IMR-90 (cell line): ENCODE measurements at regions not wholly inside any gene's neighbourhood (a gene's known extent, or its start where the extent isn't known, plus 50 kb on each side); places are given as distances from the start of the nearest gene placed in this dataset.

Experiments
- ATAC-seq: fragments of 200-7000 bp; cut with Tn5 transposase; 2 replicates; pipeline ENCODE4 v1.9.1; 2020; ENCODE audit warnings: low read depth, mild to moderate bottlenecking, moderate library complexity
- BruUV-seq: library from RNA; stranded (reverse); fragments of 400-500 nt; replicated peaks from 2 replicates; lab custom pipeline; 2021; lab: Mats Ljungman, UMichigan
- CTCF ChIA-PET: fragments of 300-600 bp; formaldehyde crosslinking; extraction: SDS; loops from one replicate; lab custom pipeline; 2021; ENCODE audit warnings: antibody characterized with exemption; lab: Yijun Ruan, JAX
- POLR2A ChIA-PET: fragments of 300-600 bp; sonication (Branson Sonifier 250); formaldehyde crosslinking; loops from one replicate; lab custom pipeline; 2022; ENCODE audit warnings: antibody characterized with exemption; ENCODE audit not compliant: unreplicated experiment; lab: Charles Lee
- DNase-seq: peaks from one replicate; pipeline ENCODE4 v3.0.0; 2013
- H2AFZ ChIP-seq: replicated peaks from 2 replicates; pipeline ENCODE3; 2013; ENCODE audit warnings: low read length, mild to moderate bottlenecking; ENCODE audit not compliant: poor library complexity
- H2AK5ac ChIP-seq: 2 replicates; pipeline ENCODE4 v1.6.1; 2013; ENCODE audit warnings: low read depth, low read length, inconsistent platforms
- H2AK9ac ChIP-seq: replicated peaks from 2 replicates; pipeline ENCODE3; 2013; ENCODE audit warnings: mild to moderate bottlenecking, low read depth, low read length, moderate library complexity; ENCODE audit not compliant: poor library complexity
- H2BK120ac ChIP-seq: 2 replicates; pipeline ENCODE4 v1.6.1; 2013; ENCODE audit warnings: low read depth, low read length, inconsistent platforms
- H2BK15ac ChIP-seq: 3 replicates; pipeline ENCODE4 v1.6.1; 2013; ENCODE audit warnings: low read depth, low read length, inconsistent platforms
- H2BK20ac ChIP-seq: 2 replicates; pipeline ENCODE4 v1.6.1; 2013; ENCODE audit warnings: low read depth, mild to moderate bottlenecking, inconsistent platforms, low read length, moderate library complexity
- H2BK5ac ChIP-seq: 2 replicates; pipeline ENCODE4 v1.6.1; 2013; ENCODE audit warnings: mild to moderate bottlenecking, low read depth, low read length, inconsistent platforms; ENCODE audit not compliant: poor library complexity, severe bottlenecking
- H3K14ac ChIP-seq: replicated peaks from 2 replicates; pipeline ENCODE4 v1.6.1; 2013; ENCODE audit warnings: low read depth, low read length, inconsistent platforms
- H3K18ac ChIP-seq: 2 replicates; pipeline ENCODE4 v1.6.1; 2013; ENCODE audit warnings: low read depth, low read length, control low read depth
- H3K23ac ChIP-seq: 2 replicates; pipeline ENCODE4 v1.6.1; 2013; ENCODE audit warnings: low read depth, low read length, inconsistent platforms
- H3K27ac ChIP-seq: 2 replicates; pipeline ENCODE4 v1.5.1; 2013; ENCODE audit warnings: mild to moderate bottlenecking, control low read depth, low read length; ENCODE audit not compliant: insufficient read depth
- H3K27me3 ChIP-seq: 2 replicates; pipeline ENCODE4 v1.6.1; 2013; ENCODE audit warnings: low read length; ENCODE audit not compliant: control insufficient read depth, insufficient read depth
- H3K36me3 ChIP-seq: 2 replicates; pipeline ENCODE4 v1.6.1; 2013; ENCODE audit warnings: low read length, mixed read lengths; ENCODE audit not compliant: control insufficient read depth, insufficient read depth
- H3K4ac ChIP-seq: 2 replicates; pipeline ENCODE4 v1.6.1; 2013; ENCODE audit warnings: low read depth, low read length, inconsistent platforms
- H3K4me1 ChIP-seq: 2 replicates; pipeline ENCODE4 v1.6.1; 2013; ENCODE audit warnings: low read length, mixed read lengths; ENCODE audit not compliant: control insufficient read depth, insufficient read depth
- H3K4me2 ChIP-seq: 2 replicates; pipeline ENCODE4 v1.6.1; 2013; ENCODE audit warnings: low read depth, mild to moderate bottlenecking, control low read depth, low read length, moderate library complexity
- H3K4me3 ChIP-seq: 2 replicates; pipeline ENCODE4 v1.5.1; 2013; ENCODE audit warnings: low read depth, mild to moderate bottlenecking, control low read depth, low read length, moderate library complexity; ENCODE audit not compliant: insufficient read depth
- H3K56ac ChIP-seq: 2 replicates; pipeline ENCODE4 v1.6.1; 2013; ENCODE audit warnings: low read length, inconsistent platforms; ENCODE audit not compliant: insufficient read depth; ENCODE audit errors: extremely low read depth
- H3K79me1 ChIP-seq, 2 experiments: 2 replicates each; pipeline ENCODE4 v1.6.1; 2013; ENCODE audit warnings: low read length in 2 of 2, inconsistent platforms in 1 of 2, low read depth in 1 of 2
- H3K9ac ChIP-seq: 2 replicates; pipeline ENCODE4 v1.6.1; 2013; ENCODE audit warnings: low read depth, low read length, control low read depth
- H3K9me1 ChIP-seq: 2 replicates; pipeline ENCODE4 v1.6.1; 2013; ENCODE audit warnings: low read length, inconsistent platforms; ENCODE audit not compliant: insufficient read depth
- H3K9me3 ChIP-seq: 2 replicates; pipeline ENCODE4 v1.6.1; 2013; ENCODE audit warnings: low read length; ENCODE audit not compliant: control insufficient read depth, insufficient read depth
- H4K20me1 ChIP-seq: 2 replicates; pipeline ENCODE4 v1.6.1; 2013; ENCODE audit warnings: low read length, inconsistent platforms; ENCODE audit not compliant: insufficient read depth
- H4K5ac ChIP-seq: 2 replicates; pipeline ENCODE4 v1.6.1; 2013; ENCODE audit warnings: mild to moderate bottlenecking, low read depth, low read length, control low read depth
- H4K8ac ChIP-seq, 2 experiments: 2 replicates each; pipeline ENCODE4 v1.6.1; 2013; ENCODE audit warnings: low read depth in 2 of 2, low read length in 2 of 2, control low read depth in 1 of 2, inconsistent platforms in 1 of 2
- H4K91ac ChIP-seq: 2 replicates; pipeline ENCODE4 v1.6.1; 2013; ENCODE audit warnings: low read depth, low read length, inconsistent platforms; ENCODE audit not compliant: insufficient read depth
- BHLHE40 ChIP-seq: fragments of 150-350 bp; IDR thresholded peaks from 2 replicates; pipeline ENCODE4 v1.6.1; 2016; ENCODE audit warnings: mild to moderate bottlenecking, low read depth, low read length
- CEBPB ChIP-seq: IDR thresholded peaks from 2 replicates; pipeline ENCODE4 v1.6.1; 2012; ENCODE audit warnings: low read depth, low read length, improper control_type of control experiment
- ELK1 ChIP-seq: fragments of 150-350 bp; IDR thresholded peaks from 2 replicates; pipeline ENCODE4 v1.6.1; 2016; ENCODE audit warnings: low read depth, mild to moderate bottlenecking, low read length, moderate library complexity, borderline replicate concordance
- FOS ChIP-seq: fragments of 150-350 bp; IDR thresholded peaks from 2 replicates; pipeline ENCODE4 v1.6.1; 2016; ENCODE audit warnings: low read depth, low read length
- MAFK ChIP-seq: IDR thresholded peaks from 2 replicates; pipeline ENCODE4 v1.6.1; 2012; ENCODE audit warnings: low read depth, low read length, improper control_type of control experiment
- MAZ ChIP-seq: IDR thresholded peaks from 2 replicates; pipeline ENCODE4 v1.6.1; 2012; ENCODE audit warnings: low read depth, mild to moderate bottlenecking, low read length, improper control_type of control experiment, moderate library complexity, borderline replicate concordance
- MXI1 ChIP-seq: IDR thresholded peaks from 2 replicates; pipeline ENCODE4 v1.6.1; 2012; ENCODE audit warnings: low read depth, mild to moderate bottlenecking, low read length, moderate library complexity, borderline replicate concordance
- NFE2L2 ChIP-seq: fragments of 150-350 bp; IDR thresholded peaks from 2 replicates; pipeline ENCODE4 v1.6.1; 2016; ENCODE audit warnings: low read depth, mild to moderate bottlenecking, low read length
- POLR2A ChIP-seq: IDR thresholded peaks from 2 replicates; pipeline ENCODE4 v1.6.1; 2012; ENCODE audit warnings: mild to moderate bottlenecking, low read depth, low read length
- RAD21 ChIP-seq: IDR thresholded peaks from 2 replicates; pipeline ENCODE4 v1.6.1; 2012; ENCODE audit warnings: low read length, improper control_type of control experiment
- RCOR1 ChIP-seq: IDR thresholded peaks from 2 replicates; pipeline ENCODE4 v1.6.1; 2012; ENCODE audit warnings: mild to moderate bottlenecking, low read length, improper control_type of control experiment; ENCODE audit not compliant: insufficient replicate concordance
- SMC3 ChIP-seq: fragments of 150-350 bp; IDR thresholded peaks from 2 replicates; pipeline ENCODE4 v1.6.1; 2016; ENCODE audit warnings: low read depth, mild to moderate bottlenecking, antibody characterized with exemption, low read length, moderate library complexity
- WGBS, 2 experiments: methylation state at CpG; one replicate each; pipeline versions ENCODE4 v1.1.5 to v1.1.7; 2013; ENCODE audit warnings: missing lambda C conversion rate in 2 of 2; ENCODE audit not compliant: insufficient read length in 1 of 2; ENCODE audit errors: extremely low coverage in 2 of 2; 5-methylcytosine and 5-hydroxymethylcytosine counted together
- dilution Hi-C: fragments of 300-500 bp; cut with HindIII; formaldehyde crosslinking; loops from one replicate; pipeline ENCODE4 v1.14.3; 2018; ENCODE audit warnings: low sequenced_read_pairs; ENCODE audit not compliant: unreplicated experiment
- in situ Hi-C: fragments of 300-500 bp; cut with MboI; formaldehyde crosslinking; loops from 3 replicates; pipeline ENCODE4 v1.14.3; 2019; ENCODE audit warnings: low sequenced_read_pairs, inconsistent platforms, mixed read lengths
- intact Hi-C: fragments of 100-400 bp; cut with micrococcal nuclease; formaldehyde crosslinking; loops from 2 replicates; pipeline ENCODE4 v1.10.0; 2022
- TF ChIP-seq, protein P1 (sequence below): conservative IDR thresholded peaks from 2 replicates; pipeline ENCODE4 v1.5.1; 2012; ENCODE audit warnings: mild to moderate bottlenecking, low read depth, low read length, improper control_type of control experiment
- TF ChIP-seq, protein P2 (sequence below): fragments of 150-350 bp; IDR thresholded peaks from 2 replicates; pipeline ENCODE4 v1.6.1; 2017; ENCODE audit warnings: mild to moderate bottlenecking, antibody characterized with exemption, low read length, low read depth

GRCh38 chr12:87518036-87518435, 511.2 kb downstream of the C12orf50 start:
- no peaks in the 10 kb centered on the region for H3K36me3 ChIP-seq
- intact Hi-C loops (no loop called here), dilution Hi-C loops (no loop called here), in situ Hi-C loops (no loop called here)
- ChIA-PET POLR2A (no interaction called here), CTCF (no interaction called here)
- no peak for DNase-seq
- no peaks in the 10 kb centered on the region for H3K4me1 ChIP-seq
- H4K20me1 ChIP-seq: no peaks in the 10 kb centered on the region
- H2AK5ac ChIP-seq: no peak overlapping the region
- no peak overlapping the region for H2BK120ac ChIP-seq
- no peak overlapping the region for H3K18ac ChIP-seq
- no peaks in the 10 kb centered on the region for H3K27me3 ChIP-seq
- no TSS peak for BruUV-seq
- H3K9ac ChIP-seq: no peak overlapping the region
- no peak for TF ChIP-seq POLR2A
- no peak for TF ChIP-seq RAD21
- no peak for TF ChIP-seq NFE2L2
- TF ChIP-seq ELK1: no peak
- no peak for TF ChIP-seq RCOR1
- no peak for TF ChIP-seq MAFK
- no peak for TF ChIP-seq CEBPB
- TF ChIP-seq, protein P1, sequence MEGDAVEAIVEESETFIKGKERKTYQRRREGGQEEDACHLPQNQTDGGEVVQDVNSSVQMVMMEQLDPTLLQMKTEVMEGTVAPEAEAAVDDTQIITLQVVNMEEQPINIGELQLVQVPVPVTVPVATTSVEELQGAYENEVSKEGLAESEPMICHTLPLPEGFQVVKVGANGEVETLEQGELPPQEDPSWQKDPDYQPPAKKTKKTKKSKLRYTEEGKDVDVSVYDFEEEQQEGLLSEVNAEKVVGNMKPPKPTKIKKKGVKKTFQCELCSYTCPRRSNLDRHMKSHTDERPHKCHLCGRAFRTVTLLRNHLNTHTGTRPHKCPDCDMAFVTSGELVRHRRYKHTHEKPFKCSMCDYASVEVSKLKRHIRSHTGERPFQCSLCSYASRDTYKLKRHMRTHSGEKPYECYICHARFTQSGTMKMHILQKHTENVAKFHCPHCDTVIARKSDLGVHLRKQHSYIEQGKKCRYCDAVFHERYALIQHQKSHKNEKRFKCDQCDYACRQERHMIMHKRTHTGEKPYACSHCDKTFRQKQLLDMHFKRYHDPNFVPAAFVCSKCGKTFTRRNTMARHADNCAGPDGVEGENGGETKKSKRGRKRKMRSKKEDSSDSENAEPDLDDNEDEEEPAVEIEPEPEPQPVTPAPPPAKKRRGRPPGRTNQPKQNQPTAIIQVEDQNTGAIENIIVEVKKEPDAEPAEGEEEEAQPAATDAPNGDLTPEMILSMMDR: no peak
- TF ChIP-seq SMC3: no peak
- TF ChIP-seq MAZ: no peak
- no peak for TF ChIP-seq BHLHE40
- TF ChIP-seq, protein P2, sequence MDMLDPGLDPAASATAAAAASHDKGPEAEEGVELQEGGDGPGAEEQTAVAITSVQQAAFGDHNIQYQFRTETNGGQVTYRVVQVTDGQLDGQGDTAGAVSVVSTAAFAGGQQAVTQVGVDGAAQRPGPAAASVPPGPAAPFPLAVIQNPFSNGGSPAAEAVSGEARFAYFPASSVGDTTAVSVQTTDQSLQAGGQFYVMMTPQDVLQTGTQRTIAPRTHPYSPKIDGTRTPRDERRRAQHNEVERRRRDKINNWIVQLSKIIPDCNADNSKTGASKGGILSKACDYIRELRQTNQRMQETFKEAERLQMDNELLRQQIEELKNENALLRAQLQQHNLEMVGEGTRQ: no peak
- TF ChIP-seq FOS: no peak
- no peak for TF ChIP-seq MXI1
- no peak overlapping the region for H3K27ac ChIP-seq
- no peak overlapping the region for H2AK9ac ChIP-seq
- H2BK20ac ChIP-seq: no peak overlapping the region
- H3K79me1 ChIP-seq: no peaks in the 10 kb centered on the region
- H2AFZ ChIP-seq: no peak overlapping the region
- H3K4me3 ChIP-seq: no peak overlapping the region
- no peak overlapping the region for H2BK15ac ChIP-seq
- no peak overlapping the region for H3K4ac ChIP-seq
- no peak overlapping the region for H4K5ac ChIP-seq
- H4K91ac ChIP-seq: no peak overlapping the region
- H4K8ac ChIP-seq: no peak overlapping the region
- H3K23ac ChIP-seq: no peak overlapping the region
- ATAC-seq: no peak
- no CpG with 5 or more reads among the region's 1 CpG for WGBS, 2 experiments
- no peak overlapping the region for H3K56ac ChIP-seq
- H3K9me1 ChIP-seq: no peaks in the 10 kb centered on the region
- H3K4me2 ChIP-seq: no peak overlapping the region
- H2BK5ac ChIP-seq: no peak overlapping the region
- H3K9me3 ChIP-seq: no peaks in the 10 kb centered on the region
- no peak overlapping the region for H3K14ac ChIP-seq
